ENCODE measurements at regions not wholly inside any gene's neighbourhood (a gene's known extent, or its start where the extent isn't known, plus 50 kb on each side); places are given as distances from the start of the nearest gene placed in this dataset.

GRCh38 chr2:70017962-70018361, 56.5 kb upstream of the ASPRV1 start:
- Histone ChIP-seq H3K9ac (ENCODE audit: low read length) (no peak overlapping the region), H3K4me2 (ENCODE audit: low read depth, low read length) (no peak overlapping the region), H3K9me3 (replicated peaks; ENCODE audit: insufficient read depth, low read length) (no peaks in the 10 kb centered on the region), H3K9me2 (replicated peaks; ENCODE audit: insufficient read depth, low read length) (no peaks in the 10 kb centered on the region), H3K36me3 (replicated peaks; ENCODE audit: insufficient read depth, low read length) (no peaks in the 10 kb centered on the region), H3K27me3 (replicated peaks; ENCODE audit: insufficient read depth, low read length) (no peaks in the 10 kb centered on the region), H3F3A (ENCODE audit: insufficient read depth, low read length) (no peaks in the 10 kb centered on the region), H3K27ac (ENCODE audit: low read length) (no peak overlapping the region), H3K79me2 (ENCODE audit: low read length) (no peaks in the 10 kb centered on the region), H3K4me1 (ENCODE audit: low read length) (no peaks in the 10 kb centered on the region), H2AFZ (ENCODE audit: low read length) (no peak overlapping the region), H3K4me3 (ENCODE audit: low read length) (no peak overlapping the region), H4K20me1 (ENCODE audit: insufficient read depth, low read length) (no peaks in the 10 kb centered on the region)
- no peak for DNase-seq
- TF ChIP-seq EZH2 (optimal IDR thresholded peaks at IDR 0.05; ENCODE audit: low read depth, low read length) (no peak), EZH2phosphoT487 (IDR thresholded peaks at IDR 0.05; ENCODE audit: low read length) (no peak), CTCF (IDR thresholded peaks at IDR 0.05; ENCODE audit: low read length) (no peak)

- H3K27ac ChIP-seq (ENCODE audit: low read length) = no peak overlapping the region
- H2AFZ ChIP-seq (ENCODE audit: low read length) = no peak overlapping the region
- no peak overlapping the region for H3K9ac ChIP-seq (ENCODE audit: low read length)
- DNase-seq = no peak
- no peaks in the 10 kb centered on the region for H3K27me3 ChIP-seq (replicated peaks; ENCODE audit: insufficient read depth, low read length)
- no peaks in the 10 kb centered on the region for H3K4me1 ChIP-seq (ENCODE audit: low read length)
- no peaks in the 10 kb centered on the region for H3F3A ChIP-seq (ENCODE audit: insufficient read depth, low read length)
- no peaks in the 10 kb centered on the region for H3K9me2 ChIP-seq (replicated peaks; ENCODE audit: insufficient read depth, low read length)
- no peak overlapping the region for H3K4me3 ChIP-seq (ENCODE audit: low read length)
- no peak overlapping the region for H3K4me2 ChIP-seq (ENCODE audit: low read depth, low read length)
- H3K9me3 ChIP-seq (replicated peaks; ENCODE audit: insufficient read depth, low read length) = no peaks in the 10 kb centered on the region
- no peaks in the 10 kb centered on the region for H3K79me2 ChIP-seq (ENCODE audit: low read length)
- H3K36me3 ChIP-seq (replicated peaks; ENCODE audit: insufficient read depth, low read length) = no peaks in the 10 kb centered on the region
- H4K20me1 ChIP-seq (ENCODE audit: insufficient read depth, low read length) = no peaks in the 10 kb centered on the region
- TF ChIP-seq CTCF (IDR thresholded peaks at IDR 0.05; ENCODE audit: low read length) (no peak), EZH2 (optimal IDR thresholded peaks at IDR 0.05; ENCODE audit: low read depth, low read length) (no peak), EZH2phosphoT487 (IDR thresholded peaks at IDR 0.05; ENCODE audit: low read length) (no peak)
These were observed 53.5 kb upstream of the ASPRV1 start for GRCh38 chr2:70014959-70015358.

GRCh38 chr2:70012887-70013286, 51.5 kb upstream of the ASPRV1 start:
- H2AFZ ChIP-seq (ENCODE audit: low read length) = no peak overlapping the region
- no peak overlapping the region for H3K4me3 ChIP-seq (ENCODE audit: low read length)
- TF ChIP-seq CTCF (IDR thresholded peaks at IDR 0.05; ENCODE audit: low read length) = no peak
- no peak for TF ChIP-seq EZH2 (optimal IDR thresholded peaks at IDR 0.05; ENCODE audit: low read depth, low read length)
- TF ChIP-seq EZH2phosphoT487 (IDR thresholded peaks at IDR 0.05; ENCODE audit: low read length) = no peak
- H3K27me3 ChIP-seq (replicated peaks; ENCODE audit: insufficient read depth, low read length) = no peaks in the 10 kb centered on the region
- H4K20me1 ChIP-seq (ENCODE audit: insufficient read depth, low read length) = no peaks in the 10 kb centered on the region
- H3K9me3 ChIP-seq (replicated peaks; ENCODE audit: insufficient read depth, low read length) = no peaks in the 10 kb centered on the region
- H3K79me2 ChIP-seq (ENCODE audit: low read length) = no peaks in the 10 kb centered on the region
- no peak overlapping the region for H3K27ac ChIP-seq (ENCODE audit: low read length)
- no peak for DNase-seq
- no peaks in the 10 kb centered on the region for H3K36me3 ChIP-seq (replicated peaks; ENCODE audit: insufficient read depth, low read length)
- H3K9ac ChIP-seq (ENCODE audit: low read length) = no peak overlapping the region
- H3K4me1 ChIP-seq (ENCODE audit: low read length) = no peaks in the 10 kb centered on the region
- H3F3A ChIP-seq (ENCODE audit: insufficient read depth, low read length) = no peaks in the 10 kb centered on the region
- H3K4me2 ChIP-seq (ENCODE audit: low read depth, low read length) = no peak overlapping the region
- H3K9me2 ChIP-seq (replicated peaks; ENCODE audit: insufficient read depth, low read length) = no peaks in the 10 kb centered on the region
